HepG2 (cell line): ENCODE measurements at regions not wholly inside any gene's neighbourhood (a gene's known extent, or its start where the extent isn't known, plus 50 kb on each side); places are given as distances from the start of the nearest gene placed in this dataset.

Experiments
- AKNA ChIP-seq: sonication (generic); formaldehyde crosslinking; IDR thresholded peaks from 2 replicates; pipeline ENCODE4 v1.4.0; 2020; ENCODE audit warnings: missing genetic modification reagents, borderline replicate concordance
- CEBPB ChIP-seq: IDR thresholded peaks from 2 replicates; pipeline ENCODE4 v1.6.1; 2011; ENCODE audit warnings: low read depth, low read length, improper control_type of control experiment, borderline replicate concordance
- HBP1 ChIP-seq: IDR thresholded peaks from 2 replicates; pipeline ENCODE4 v1.6.1; 2016; ENCODE audit warnings: low read depth, control low read depth
- HNF4A ChIP-seq: sonication (generic); formaldehyde crosslinking; IDR thresholded peaks from 2 replicates; pipeline ENCODE4 v1.4.0; 2020; ENCODE audit warnings: missing genetic modification reagents
- MAFG ChIP-seq: sonication (generic); formaldehyde crosslinking; IDR thresholded peaks from 2 replicates; pipeline ENCODE4 v1.5.1; 2020; ENCODE audit warnings: mild to moderate bottlenecking, missing genetic modification reagents
- MLXIP ChIP-seq: sonication (generic); formaldehyde crosslinking; IDR thresholded peaks from 2 replicates; pipeline ENCODE4 v1.9.0; 2021; ENCODE audit warnings: missing genetic modification reagents, borderline replicate concordance
- MXD4 ChIP-seq: IDR thresholded peaks from 2 replicates; pipeline ENCODE4 v1.6.1; 2016; ENCODE audit warnings: mild to moderate bottlenecking, missing biosample characterization, missing genetic modification reagents
- NCOA5 ChIP-seq: sonication (generic); formaldehyde crosslinking; IDR thresholded peaks from 2 replicates; pipeline ENCODE4 v1.4.0; 2020; ENCODE audit warnings: missing genetic modification reagents
- PHF21A ChIP-seq: sonication (generic); formaldehyde crosslinking; IDR thresholded peaks from 2 replicates; pipeline ENCODE4 v1.5.0; 2020; ENCODE audit warnings: mild to moderate bottlenecking, missing genetic modification reagents
- SALL1 ChIP-seq: sonication (generic); formaldehyde crosslinking; IDR thresholded peaks from 2 replicates; pipeline ENCODE4 v1.8.0; 2022; ENCODE audit warnings: mild to moderate bottlenecking, missing genetic modification reagents
- SMARCC2 ChIP-seq: fragments of 450-650 bp; IDR thresholded peaks from 2 replicates; pipeline ENCODE4 v1.6.1; 2017; ENCODE audit warnings: antibody characterized with exemption, mild to moderate bottlenecking
- TBX2 ChIP-seq: sonication (generic); formaldehyde crosslinking; IDR thresholded peaks from 2 replicates; pipeline ENCODE4 v1.5.0; 2020; ENCODE audit warnings: missing genetic modification reagents, mild to moderate bottlenecking, borderline replicate concordance
- ZBTB1 ChIP-seq: sonication (generic); formaldehyde crosslinking; IDR thresholded peaks from 2 replicates; pipeline ENCODE4 v1.4.0; 2020; ENCODE audit warnings: missing genetic modification reagents, borderline replicate concordance
- ZBTB8A ChIP-seq: sonication (generic); formaldehyde crosslinking; IDR thresholded peaks from 2 replicates; pipeline ENCODE4 v1.4.0; 2020; ENCODE audit warnings: mild to moderate bottlenecking, low read depth, missing genetic modification reagents, borderline replicate concordance
- ZKSCAN8 ChIP-seq: IDR thresholded peaks from 2 replicates; pipeline ENCODE4 v1.6.1; 2016; ENCODE audit warnings: borderline replicate concordance, missing genetic modification reagents, missing compliant biosample characterization
- ZMAT3 ChIP-seq: sonication (generic); formaldehyde crosslinking; conservative IDR thresholded peaks from 2 replicates; pipeline ENCODE4 v1.7.0; 2021; ENCODE audit warnings: missing genetic modification reagents
- ZNF503 ChIP-seq: sonication (generic); formaldehyde crosslinking; IDR thresholded peaks from 2 replicates; pipeline ENCODE4 v1.4.0; 2020; ENCODE audit warnings: missing genetic modification reagents
- ZNF547 ChIP-seq: sonication (generic); formaldehyde crosslinking; IDR thresholded peaks from 2 replicates; pipeline ENCODE4 v1.5.1; 2020; ENCODE audit warnings: mild to moderate bottlenecking, missing genetic modification reagents
- ZNF589 ChIP-seq: sonication (generic); formaldehyde crosslinking; conservative IDR thresholded peaks from 2 replicates; pipeline ENCODE4 v1.8.0; 2022; ENCODE audit warnings: mild to moderate bottlenecking, moderate library complexity, missing genetic modification reagents

- no peak for TF ChIP-seq AKNA (CRISPR knock-in tag)
- TF ChIP-seq MLXIP (CRISPR knock-in tag), result no peak
- TF ChIP-seq ZNF547, result no peak
- TF ChIP-seq ZBTB1 (CRISPR knock-in tag), result no peak
- no peak for TF ChIP-seq ZMAT3 (CRISPR knock-in tag)
- TF ChIP-seq HBP1, result no peak
- peak; percentile 61; the same call in 1 of the 2 replicates for TF ChIP-seq PHF21A (CRISPR knock-in tag)
- no peak for TF ChIP-seq MAFG (CRISPR knock-in tag)
- peak; percentile 78; the same call in 1 of the 2 replicates for TF ChIP-seq SALL1 (CRISPR knock-in tag)
- TF ChIP-seq ZBTB8A (CRISPR knock-in tag), result no peak
- peak; percentile 50; the same call in 1 of the 2 replicates for TF ChIP-seq CEBPB
- TF ChIP-seq NCOA5, result no peak
- peak; percentile 65 for TF ChIP-seq HNF4A
- no peak for TF ChIP-seq ZNF589
- TF ChIP-seq SMARCC2, result peak; percentile 36; the same call in 1 of the 2 replicates
- TF ChIP-seq MXD4 (CRISPR knock-in tag), result no peak
- peak; percentile 36; the same call in 1 of the 2 replicates for TF ChIP-seq ZKSCAN8
- peak; percentile 36; the same call in 1 of the 2 replicates for TF ChIP-seq TBX2 (CRISPR knock-in tag)
- peak; percentile 55; the same call in 1 of the 2 replicates for TF ChIP-seq ZNF503 (CRISPR knock-in tag)
These were observed 50.3 kb upstream of the PLSCR5 start (continued) for GRCh38 chr3:146655333-146655996.
